ENCODE measurements at regions not wholly inside any gene's neighbourhood (a gene's known extent, or its start where the extent isn't known, plus 50 kb on each side); places are given as distances from the start of the nearest gene placed in this dataset.
A peak's percentile ranks its signal among the peaks of the same experiment; 100 is the strongest.

GRCh38 chr5:68729678-68730077 lies 364.1 kb upstream of the SLC30A5 start (continued):
- TF ChIP-seq ZNF211 (tag by site-specific recombination; IDR thresholded peaks at IDR 0.05; ENCODE audit: low read depth) = no peak

DNA sequence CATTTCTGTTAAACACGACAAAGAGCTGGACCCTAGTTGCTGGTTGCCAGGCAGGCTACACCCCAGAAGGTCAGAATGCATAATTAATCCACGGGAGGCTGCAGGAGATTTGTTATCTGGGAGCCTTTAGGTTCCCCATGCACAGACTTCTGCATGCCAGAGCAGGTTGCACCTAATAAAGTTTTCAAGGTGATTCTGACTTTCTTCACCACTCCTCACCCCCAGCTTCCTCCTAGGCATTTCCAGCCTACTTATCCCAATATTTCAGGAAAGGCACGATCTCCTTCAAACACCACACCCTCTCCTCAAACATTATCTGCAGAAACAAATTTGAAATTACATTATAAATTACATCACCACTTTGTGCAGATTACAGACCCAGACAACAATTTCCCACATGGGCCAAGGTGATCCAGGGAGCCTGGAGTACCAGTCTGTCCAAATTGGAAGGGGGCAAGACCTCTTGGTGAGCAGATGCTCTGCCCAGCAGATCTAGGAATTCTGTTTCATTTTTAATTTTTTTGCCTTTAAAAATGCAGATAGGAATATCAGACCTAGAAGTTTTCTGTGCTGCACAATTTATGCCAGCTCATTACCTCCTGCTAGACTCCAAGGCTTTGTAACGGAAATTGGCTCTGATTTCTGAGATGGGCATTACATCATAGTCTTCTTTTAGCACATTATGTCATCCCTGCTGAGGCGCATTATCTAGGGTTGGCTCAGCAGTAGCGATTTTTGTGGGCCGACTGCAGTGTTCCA lies 363.4 kb upstream of the SLC30A5 start:
- Histone ChIP-seq H3K4me3 (ENCODE audit: low read depth, low read length) (no peak overlapping the region; the same call in 1 of the 2 replicates), H3K36me3 (ENCODE audit: control insufficient read depth in 2 of 2, insufficient read depth in 1 of 2, low read length in 2 of 2) (no peaks in the 10 kb centered on the region), H3K9me3 (ENCODE audit: control insufficient read depth, insufficient read depth, low read depth, low read length) (no peaks in the 10 kb centered on the region), H3K27ac (ENCODE audit: extremely low read depth, low read depth, low read length) (peak overlapping the region; percentile 42; the same call in 1 of the 2 replicates), H3K4me1 (ENCODE audit: control insufficient read depth, insufficient read depth, low read length) (peaks cover 16% of the 10 kb centered on the region)
- ChIA-PET POLR2A (no interaction called here), CTCF (no interaction called here)
- TF ChIP-seq, protein P1, sequence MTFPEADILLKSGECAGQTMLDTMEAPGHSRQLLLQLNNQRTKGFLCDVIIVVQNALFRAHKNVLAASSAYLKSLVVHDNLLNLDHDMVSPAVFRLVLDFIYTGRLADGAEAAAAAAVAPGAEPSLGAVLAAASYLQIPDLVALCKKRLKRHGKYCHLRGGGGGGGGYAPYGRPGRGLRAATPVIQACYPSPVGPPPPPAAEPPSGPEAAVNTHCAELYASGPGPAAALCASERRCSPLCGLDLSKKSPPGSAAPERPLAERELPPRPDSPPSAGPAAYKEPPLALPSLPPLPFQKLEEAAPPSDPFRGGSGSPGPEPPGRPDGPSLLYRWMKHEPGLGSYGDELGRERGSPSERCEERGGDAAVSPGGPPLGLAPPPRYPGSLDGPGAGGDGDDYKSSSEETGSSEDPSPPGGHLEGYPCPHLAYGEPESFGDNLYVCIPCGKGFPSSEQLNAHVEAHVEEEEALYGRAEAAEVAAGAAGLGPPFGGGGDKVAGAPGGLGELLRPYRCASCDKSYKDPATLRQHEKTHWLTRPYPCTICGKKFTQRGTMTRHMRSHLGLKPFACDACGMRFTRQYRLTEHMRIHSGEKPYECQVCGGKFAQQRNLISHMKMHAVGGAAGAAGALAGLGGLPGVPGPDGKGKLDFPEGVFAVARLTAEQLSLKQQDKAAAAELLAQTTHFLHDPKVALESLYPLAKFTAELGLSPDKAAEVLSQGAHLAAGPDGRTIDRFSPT (tag by site-specific recombination; IDR thresholded peaks at IDR 0.05) = peak; percentile 86
- TF ChIP-seq GLI2 (tag by site-specific recombination; IDR thresholded peaks at IDR 0.05; ENCODE audit: borderline replicate concordance, low read depth) (no peak), ZBTB44 (tag by site-specific recombination; IDR thresholded peaks at IDR 0.05) (peak; percentile 68), ZNF221 (tag by site-specific recombination; IDR thresholded peaks at IDR 0.05; ENCODE audit: borderline replicate concordance) (no peak), FEZF1 (tag by site-specific recombination; IDR thresholded peaks at IDR 0.05) (peak; percentile 17; the same call in 1 of the 2 replicates), ZNF394 (tag by site-specific recombination; IDR thresholded peaks at IDR 0.05; ENCODE audit: borderline replicate concordance) (peak; percentile 49; the same call in 1 of the 2 replicates), ZXDB (tag by site-specific recombination; IDR thresholded peaks at IDR 0.05) (peak; percentile 53; the same call in 1 of the 2 replicates), ZNF426 (tag by site-specific recombination; IDR thresholded peaks at IDR 0.05) (no peak), ZNF610 (tag by site-specific recombination; IDR thresholded peaks at IDR 0.05; ENCODE audit: borderline replicate concordance) (no peak), SP7 (tag by site-specific recombination; IDR thresholded peaks at IDR 0.05) (peak; percentile 77), IKZF3 (tag by site-specific recombination; IDR thresholded peaks at IDR 0.05) (0 out of 2 replicates have a peak, but pooled peaks have one; percentile 9), ZNF626 (tag by site-specific recombination; IDR thresholded peaks at IDR 0.05) (no peak), ZSCAN23 (tag by site-specific recombination; IDR thresholded peaks at IDR 0.05) (no peak), ZSCAN30 (tag by site-specific recombination; IDR thresholded peaks at IDR 0.05) (peak; percentile 63; the same call in 1 of the 2 replicates), ZNF114 (tag by site-specific recombination; IDR thresholded peaks at IDR 0.05) (no peak), ZNF324 (tag by site-specific recombination; IDR thresholded peaks at IDR 0.05) (peak; percentile 21; the same call in 1 of the 2 replicates)
- TF ChIP-seq, protein P2, sequence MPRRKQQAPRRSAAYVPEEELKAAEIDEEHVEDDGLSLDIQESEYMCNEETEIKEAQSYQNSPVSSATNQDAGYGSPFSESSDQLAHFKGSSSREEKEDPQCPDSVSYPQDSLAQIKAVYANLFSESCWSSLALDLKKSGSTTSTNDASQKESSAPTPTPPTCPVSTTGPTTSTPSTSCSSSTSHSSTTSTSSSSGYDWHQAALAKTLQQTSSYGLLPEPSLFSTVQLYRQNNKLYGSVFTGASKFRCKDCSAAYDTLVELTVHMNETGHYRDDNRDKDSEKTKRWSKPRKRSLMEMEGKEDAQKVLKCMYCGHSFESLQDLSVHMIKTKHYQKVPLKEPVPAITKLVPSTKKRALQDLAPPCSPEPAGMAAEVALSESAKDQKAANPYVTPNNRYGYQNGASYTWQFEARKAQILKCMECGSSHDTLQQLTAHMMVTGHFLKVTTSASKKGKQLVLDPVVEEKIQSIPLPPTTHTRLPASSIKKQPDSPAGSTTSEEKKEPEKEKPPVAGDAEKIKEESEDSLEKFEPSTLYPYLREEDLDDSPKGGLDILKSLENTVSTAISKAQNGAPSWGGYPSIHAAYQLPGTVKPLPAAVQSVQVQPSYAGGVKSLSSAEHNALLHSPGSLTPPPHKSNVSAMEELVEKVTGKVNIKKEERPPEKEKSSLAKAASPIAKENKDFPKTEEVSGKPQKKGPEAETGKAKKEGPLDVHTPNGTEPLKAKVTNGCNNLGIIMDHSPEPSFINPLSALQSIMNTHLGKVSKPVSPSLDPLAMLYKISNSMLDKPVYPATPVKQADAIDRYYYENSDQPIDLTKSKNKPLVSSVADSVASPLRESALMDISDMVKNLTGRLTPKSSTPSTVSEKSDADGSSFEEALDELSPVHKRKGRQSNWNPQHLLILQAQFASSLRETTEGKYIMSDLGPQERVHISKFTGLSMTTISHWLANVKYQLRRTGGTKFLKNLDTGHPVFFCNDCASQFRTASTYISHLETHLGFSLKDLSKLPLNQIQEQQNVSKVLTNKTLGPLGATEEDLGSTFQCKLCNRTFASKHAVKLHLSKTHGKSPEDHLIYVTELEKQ (tag by site-specific recombination; IDR thresholded peaks at IDR 0.05; ENCODE audit: borderline replicate concordance) = no peak
- TF ChIP-seq, protein P3, sequence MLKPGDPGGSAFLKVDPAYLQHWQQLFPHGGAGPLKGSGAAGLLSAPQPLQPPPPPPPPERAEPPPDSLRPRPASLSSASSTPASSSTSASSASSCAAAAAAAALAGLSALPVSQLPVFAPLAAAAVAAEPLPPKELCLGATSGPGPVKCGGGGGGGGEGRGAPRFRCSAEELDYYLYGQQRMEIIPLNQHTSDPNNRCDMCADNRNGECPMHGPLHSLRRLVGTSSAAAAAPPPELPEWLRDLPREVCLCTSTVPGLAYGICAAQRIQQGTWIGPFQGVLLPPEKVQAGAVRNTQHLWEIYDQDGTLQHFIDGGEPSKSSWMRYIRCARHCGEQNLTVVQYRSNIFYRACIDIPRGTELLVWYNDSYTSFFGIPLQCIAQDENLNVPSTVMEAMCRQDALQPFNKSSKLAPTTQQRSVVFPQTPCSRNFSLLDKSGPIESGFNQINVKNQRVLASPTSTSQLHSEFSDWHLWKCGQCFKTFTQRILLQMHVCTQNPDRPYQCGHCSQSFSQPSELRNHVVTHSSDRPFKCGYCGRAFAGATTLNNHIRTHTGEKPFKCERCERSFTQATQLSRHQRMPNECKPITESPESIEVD (tag by site-specific recombination; IDR thresholded peaks at IDR 0.05) = peak; percentile 52; the same call in 1 of the 2 replicates
- TF ChIP-seq, protein P4, sequence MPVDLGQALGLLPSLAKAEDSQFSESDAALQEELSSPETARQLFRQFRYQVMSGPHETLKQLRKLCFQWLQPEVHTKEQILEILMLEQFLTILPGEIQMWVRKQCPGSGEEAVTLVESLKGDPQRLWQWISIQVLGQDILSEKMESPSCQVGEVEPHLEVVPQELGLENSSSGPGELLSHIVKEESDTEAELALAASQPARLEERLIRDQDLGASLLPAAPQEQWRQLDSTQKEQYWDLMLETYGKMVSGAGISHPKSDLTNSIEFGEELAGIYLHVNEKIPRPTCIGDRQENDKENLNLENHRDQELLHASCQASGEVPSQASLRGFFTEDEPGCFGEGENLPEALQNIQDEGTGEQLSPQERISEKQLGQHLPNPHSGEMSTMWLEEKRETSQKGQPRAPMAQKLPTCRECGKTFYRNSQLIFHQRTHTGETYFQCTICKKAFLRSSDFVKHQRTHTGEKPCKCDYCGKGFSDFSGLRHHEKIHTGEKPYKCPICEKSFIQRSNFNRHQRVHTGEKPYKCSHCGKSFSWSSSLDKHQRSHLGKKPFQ (tag by site-specific recombination; IDR thresholded peaks at IDR 0.05) = no peak
- TF ChIP-seq, protein P5, sequence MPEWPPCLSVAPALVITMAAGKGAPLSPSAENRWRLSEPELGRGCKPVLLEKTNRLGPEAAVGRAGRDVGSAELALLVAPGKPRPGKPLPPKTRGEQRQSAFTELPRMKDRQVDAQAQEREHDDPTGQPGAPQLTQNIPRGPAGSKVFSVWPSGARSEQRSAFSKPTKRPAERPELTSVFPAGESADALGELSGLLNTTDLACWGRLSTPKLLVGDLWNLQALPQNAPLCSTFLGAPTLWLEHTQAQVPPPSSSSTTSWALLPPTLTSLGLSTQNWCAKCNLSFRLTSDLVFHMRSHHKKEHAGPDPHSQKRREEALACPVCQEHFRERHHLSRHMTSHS (tag by site-specific recombination; IDR thresholded peaks at IDR 0.05) = no peak
